ENCODE measurements at regions not wholly inside any gene's neighbourhood (a gene's known extent, or its start where the extent isn't known, plus 50 kb on each side); places are given as distances from the start of the nearest gene placed in this dataset.

DNA sequence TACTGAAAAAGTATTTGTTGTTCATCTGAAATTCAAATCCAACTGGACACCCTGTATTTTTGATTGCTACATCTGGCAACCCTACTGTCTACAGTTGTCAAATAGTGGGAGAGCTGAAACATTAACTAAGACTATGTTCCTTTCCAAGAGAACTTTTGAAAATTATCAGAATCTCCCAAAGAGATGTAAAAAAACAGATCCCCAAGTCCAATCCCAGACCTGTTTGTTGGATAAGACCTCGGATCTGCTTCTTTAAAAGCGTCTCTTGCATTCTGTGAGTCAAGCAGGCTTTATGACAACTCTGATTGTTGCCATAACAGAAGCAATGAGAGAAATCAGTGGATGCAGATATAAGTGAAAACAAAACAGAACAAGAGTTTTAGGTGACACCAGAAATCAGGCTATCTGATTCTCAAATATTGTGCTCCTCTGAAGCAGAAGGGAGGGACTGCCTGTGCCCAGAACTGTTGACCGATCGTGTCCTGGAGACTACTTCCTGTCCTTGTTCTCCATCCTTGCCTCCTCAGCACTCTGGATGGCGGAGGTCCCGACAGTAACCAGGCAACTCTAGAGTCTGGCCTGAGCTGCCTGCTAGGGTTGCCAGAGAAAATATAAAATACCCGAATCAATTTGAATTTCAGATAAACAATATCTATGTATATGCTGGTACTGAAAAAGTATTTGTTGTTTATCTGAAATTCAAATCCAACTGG is 853.8 kb downstream of the MAFB start:
- no peak for DNase-seq (ENCODE audit: low read depth in 2 of 2)

DNA sequence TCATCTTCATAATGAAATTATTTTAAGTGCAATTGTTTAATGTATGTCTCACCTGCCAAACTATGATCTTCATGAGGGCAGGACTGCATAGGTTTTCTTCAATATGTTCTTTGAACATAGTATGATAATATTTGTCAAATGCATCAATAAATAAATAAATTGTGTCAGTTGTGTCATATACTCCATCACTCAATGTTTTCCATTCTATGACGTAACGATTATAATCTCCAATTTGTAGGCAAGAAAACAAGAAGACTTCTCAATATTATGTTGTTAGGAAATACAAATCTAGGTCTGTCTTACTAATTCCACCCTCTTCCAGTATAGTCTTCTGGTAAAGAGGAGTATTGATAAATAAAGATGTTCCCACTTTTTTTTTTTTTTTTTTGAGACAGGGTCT is 858.1 kb downstream of the MAFB start:
- DNase-seq (ENCODE audit: low read depth in 2 of 2), result no peak

DNA sequence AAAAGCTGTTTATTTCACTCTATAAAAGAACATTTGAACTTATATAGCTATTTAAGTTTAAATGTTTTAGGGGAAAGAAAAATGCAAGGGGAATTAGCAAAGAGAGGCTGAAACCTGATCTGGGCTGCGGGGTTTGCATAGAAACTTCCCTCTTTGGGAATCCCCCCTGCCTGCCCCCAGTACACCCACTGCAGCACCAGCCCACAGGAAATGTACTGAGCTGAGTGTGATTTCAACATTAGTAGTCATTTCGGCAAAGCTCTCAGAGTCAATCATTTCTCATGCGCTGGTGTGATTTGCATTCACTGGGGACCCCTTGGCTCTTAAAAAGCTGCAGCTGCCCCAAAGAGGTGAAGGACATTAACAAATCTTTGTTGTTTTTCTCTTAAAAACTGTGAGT is 859.4 kb downstream of the MAFB start:
- DNase-seq (ENCODE audit: low read depth in 2 of 2), result no peak

DNA sequence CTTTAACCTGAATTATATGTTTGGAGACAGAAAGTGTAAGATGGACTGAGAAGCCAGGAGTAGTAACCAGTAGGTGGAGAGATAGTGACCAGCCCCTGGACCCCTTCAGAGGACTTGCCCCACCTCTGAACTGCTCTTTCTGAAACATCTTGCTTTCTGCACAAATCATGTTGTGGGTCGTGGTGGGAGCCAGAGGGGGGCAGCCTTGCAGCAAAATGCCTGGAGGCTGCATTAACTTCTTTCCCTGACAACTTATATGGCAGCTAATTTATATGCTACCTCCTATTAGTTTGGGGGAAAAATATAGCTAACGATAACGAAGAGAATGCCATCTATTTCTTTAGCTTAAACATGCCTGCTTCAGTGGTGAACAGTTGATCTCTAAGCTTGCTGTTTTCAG is 859.8 kb downstream of the MAFB start:
- DNase-seq (ENCODE audit: low read depth in 2 of 2), result no peak

DNA sequence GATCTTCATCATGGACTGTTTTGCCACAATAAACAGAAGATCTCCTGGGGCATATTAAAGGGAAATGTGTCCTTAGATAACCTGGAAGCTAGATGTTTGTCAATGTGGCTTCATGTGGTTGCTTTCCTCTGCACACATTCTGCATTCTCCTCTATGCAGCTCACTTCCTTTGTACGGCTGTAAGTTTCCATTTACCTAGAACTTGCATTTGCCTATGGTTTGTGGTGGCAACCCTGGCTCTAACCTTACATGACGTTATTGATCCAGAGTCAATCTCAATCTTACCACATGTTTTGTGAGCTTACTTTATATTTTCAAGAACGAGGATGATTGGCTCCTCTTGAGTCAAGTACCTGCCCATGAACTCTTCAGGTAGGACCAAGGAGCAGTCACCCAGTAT is 863.1 kb downstream of the MAFB start:
- no peak for DNase-seq (ENCODE audit: low read depth in 2 of 2)

DNA sequence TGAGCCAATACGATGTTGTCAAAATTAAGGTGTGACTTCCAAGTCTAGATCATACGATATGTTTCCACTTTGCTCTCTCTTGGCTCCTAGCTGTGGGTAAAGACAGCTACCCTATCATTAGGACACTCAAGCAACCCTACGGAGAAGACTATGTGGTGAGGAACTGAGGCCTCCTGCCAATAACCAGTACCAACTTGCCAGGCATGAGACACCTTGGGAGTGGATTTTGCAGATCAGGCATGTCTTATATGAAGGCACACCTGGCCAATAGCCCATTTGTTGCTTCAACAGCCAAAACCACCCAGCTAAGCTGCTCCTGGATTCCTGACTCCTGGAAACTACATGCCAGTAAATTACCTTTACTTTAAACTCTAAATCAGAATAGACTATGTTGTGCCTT is 863.4 kb downstream of the DHX35 start:
- DNase-seq (ENCODE audit: low read depth in 2 of 2), result no peak

GRCh38 chr20:39823224-39823623 is 861.1 kb downstream of the DHX35 start:
- DNase-seq (ENCODE audit: low read depth in 2 of 2), result no peak

GRCh38 chr20:39822667-39823066 is 860.5 kb downstream of the DHX35 start:
- no peak for DNase-seq (ENCODE audit: low read depth in 2 of 2)

GRCh38 chr20:39813190-39813829 is 851.2 kb downstream of the DHX35 start:
- DNase-seq (ENCODE audit: low read depth in 2 of 2), result no peak

- DNase-seq (ENCODE audit: low read depth in 2 of 2), result no peak
Measured at GRCh38 chr20:39812116-39812515, 850.0 kb downstream of the DHX35 start.

DNA sequence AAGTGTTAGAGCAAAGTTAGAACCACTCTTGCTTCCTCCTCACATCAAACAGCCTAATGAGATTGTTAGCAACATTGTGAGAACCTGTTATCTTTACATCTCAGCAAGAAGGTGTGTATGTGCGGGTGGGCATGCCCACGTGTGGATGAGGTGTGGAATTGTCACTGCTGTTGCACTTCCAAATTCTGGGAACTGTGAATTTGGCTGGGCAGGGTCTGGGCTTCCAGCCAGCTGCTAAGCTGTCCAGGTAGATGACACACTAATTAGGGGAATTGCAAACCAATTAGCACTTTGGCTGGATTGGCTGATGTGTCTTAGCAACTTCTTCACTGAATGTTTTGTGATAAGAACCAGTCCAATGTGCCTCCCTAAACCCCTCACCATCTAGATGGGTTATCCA is 848.2 kb downstream of the DHX35 start:
- no peak for DNase-seq (ENCODE audit: low read depth in 2 of 2)

DNA sequence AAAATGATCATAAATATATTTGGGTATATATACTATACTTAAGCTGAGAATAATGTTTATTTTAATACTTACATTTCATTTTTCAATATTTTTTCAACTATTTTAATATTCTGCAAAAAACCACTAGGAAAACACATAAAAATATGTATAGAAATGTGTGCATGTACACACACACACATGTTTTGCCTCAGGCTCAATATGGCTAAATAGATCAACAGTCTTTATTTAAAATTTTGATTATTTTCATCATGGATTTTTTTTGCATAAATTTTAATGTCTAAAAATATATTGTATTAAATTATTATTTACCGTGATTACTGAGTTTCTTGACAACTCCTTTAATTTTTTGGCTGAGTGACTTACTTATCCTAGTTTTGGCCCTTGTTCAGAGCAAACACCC is 846.5 kb downstream of the DHX35 start:
- DNase-seq (ENCODE audit: low read depth in 2 of 2), result no peak

DNA sequence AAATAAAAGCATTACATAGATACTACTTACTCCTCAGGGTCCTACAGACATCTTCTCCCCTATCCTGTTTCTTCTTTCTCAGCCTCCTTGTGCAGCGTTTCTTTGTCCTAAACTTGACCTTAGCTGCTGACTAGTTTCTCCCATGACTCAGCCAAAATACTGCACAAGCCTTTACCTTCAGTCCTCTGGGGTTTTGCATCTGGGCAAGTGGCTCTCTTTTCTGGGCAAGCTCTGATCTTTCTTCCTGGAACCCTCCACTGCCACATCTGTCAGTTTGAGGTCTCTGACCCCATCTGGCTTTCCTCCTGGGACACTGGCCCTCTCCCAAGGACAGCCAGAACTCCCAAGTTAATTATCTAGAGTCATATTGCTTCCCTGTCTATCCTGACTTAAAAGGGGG is 838.4 kb downstream of the DHX35 start:
- DNase-seq (ENCODE audit: low read depth in 2 of 2), result no peak

- DNase-seq (ENCODE audit: low read depth in 2 of 2), result no peak
Measured at GRCh38 chr20:39800111-39800510, 838.0 kb downstream of the DHX35 start.

DNA sequence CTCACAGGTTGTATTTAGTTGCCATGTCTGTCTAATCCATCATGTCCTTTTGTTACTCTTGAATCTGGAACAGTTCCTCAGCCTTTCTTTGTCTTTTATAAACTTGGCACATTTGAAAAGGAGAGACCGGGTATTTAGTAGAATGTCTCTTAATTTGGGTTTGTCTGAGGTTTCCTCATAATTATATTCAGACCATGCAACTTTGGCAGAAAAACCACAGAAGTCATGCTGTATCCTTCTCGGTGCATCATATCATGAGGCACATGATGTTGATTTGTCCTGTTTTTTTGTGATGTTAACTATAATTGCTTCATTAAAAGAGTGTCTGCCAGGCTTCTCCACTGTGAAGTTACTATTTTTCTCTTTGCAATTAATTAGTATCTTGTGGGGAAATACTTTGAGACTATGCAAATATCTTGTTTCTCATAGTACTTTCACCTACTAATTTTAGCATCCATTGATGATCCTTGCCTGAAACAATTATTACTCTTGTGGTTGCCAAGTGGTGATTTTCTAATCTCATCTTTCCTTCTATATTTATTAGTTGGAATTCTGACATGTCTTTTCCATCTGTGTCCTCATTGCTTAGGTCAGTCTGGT is 837.3 kb downstream of the DHX35 start:
- no peak for DNase-seq (ENCODE audit: low read depth in 2 of 2)

DNA sequence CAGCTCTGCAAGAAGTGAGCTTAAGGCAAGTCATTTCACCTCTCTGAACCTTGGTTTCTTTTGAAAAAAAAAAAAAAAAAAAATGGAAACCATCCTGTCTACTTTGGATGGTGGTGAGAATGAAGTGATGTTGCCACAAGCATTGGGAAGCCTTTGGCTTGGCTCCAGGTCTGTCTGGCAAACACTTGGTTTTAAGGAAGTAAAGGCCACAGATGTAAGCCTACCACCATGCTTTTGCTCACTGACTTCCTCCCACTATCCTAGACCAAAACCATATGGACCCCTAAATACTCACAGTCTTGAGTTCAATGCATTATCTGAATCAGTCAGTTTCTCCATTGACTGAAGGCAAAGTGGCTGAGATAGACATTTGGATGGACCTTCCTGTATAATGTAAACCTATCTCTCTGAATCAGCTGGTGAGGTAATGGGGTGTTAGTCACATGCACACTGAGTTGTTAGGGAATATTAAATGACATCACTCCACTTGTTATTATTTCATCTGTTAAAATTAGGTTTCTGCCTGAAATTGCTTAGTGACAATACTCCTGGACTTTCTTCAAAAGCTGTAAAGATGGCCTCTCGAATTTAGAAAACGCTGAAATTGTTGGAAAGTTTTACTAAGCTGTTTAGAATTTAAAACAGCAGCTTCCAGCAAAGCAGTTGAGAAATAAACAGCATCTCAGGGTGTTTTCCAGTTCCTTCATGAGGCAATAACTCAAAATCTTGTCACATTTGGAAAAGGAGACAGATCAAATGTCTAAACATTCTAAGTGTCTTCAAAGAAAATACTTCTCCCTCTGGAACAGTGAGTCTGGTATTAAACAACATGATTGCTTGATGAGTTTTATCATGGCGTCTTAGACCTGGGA is 833.5 kb downstream of the DHX35 start:
- no peak for DNase-seq (ENCODE audit: low read depth in 2 of 2)

GRCh38 chr20:39792334-39792733 is 830.2 kb downstream of the DHX35 start:
- DNase-seq (ENCODE audit: low read depth in 2 of 2), result no peak

DNA sequence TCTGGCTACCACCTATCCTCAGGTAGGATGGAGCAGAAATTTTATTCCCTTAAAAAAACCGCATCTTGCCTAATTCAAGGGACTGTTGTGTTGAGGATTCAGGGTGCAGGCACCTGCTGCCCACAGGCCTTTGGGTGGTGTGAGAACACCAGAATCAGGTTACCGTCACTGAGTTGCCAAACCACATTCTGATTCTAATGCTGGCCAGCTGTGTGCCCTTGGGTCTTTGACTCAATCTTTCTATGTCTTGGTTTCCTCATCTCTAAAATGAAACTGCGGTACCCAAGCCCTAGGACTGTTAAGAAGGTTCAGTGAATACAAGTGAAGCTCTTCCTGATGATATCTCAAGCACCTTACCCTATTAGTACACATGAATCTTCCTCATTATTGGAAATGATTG is 827.3 kb downstream of the DHX35 start:
- no peak for DNase-seq (ENCODE audit: low read depth in 2 of 2)

DNA sequence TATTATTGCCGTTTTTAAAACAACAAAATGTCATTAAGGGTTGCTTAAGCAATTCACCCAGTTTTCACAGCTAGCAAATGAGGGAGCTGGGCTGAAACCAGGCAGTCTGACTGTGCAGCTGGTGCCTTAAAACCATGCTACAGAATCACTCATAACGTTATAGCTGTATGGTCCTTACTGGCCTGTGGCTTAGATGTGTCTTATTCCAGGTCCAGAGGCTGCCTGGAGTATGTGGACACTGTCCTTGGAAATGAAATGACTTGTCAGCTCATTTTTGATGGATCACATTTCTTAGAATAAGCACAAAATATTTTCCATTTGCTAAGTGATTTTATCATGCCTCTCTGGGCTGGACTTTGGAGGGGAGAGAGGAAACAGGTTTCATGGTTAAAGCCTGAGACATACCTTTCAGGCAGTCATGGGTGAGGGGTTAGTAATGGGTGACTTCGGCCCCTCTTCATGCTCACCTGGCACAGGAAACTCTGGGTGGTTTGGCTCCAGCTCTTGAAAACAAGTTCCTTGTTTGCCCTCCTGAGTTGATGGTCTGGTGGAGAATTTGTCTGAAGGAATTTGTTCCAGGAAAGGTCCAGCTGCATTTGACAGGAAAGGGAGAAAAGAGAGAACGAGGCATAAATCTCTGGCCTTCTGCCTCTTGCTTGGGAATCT is 823.2 kb downstream of the DHX35 start:
- DNase-seq (ENCODE audit: low read depth in 2 of 2), result no peak

DNA sequence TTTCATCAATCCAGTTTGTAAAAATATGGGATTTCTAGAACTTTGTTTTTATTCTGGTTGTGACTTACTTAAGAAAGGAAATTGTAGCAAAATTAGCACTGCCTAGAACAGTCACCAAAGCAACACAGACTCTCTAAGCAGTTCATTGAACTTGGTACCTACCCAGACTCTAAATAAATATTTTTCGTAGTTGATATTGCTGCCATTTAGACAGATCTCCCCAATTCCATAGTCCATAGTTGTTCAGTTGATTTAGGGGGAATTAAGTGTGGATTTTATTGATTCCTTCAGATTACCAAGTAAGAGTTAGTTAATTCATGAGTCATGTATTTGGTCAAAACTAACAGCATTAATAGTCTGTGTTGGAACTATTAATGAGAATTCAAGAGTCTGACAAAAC is 822.5 kb downstream of the DHX35 start:
- no peak for DNase-seq (ENCODE audit: low read depth in 2 of 2)

GRCh38 chr20:39778847-39779604 is 816.9 kb downstream of the DHX35 start:
- DNase-seq (ENCODE audit: low read depth in 2 of 2), result no peak

Measured in stimulated activated CD4-positive, alpha-beta T cell treated with anti-CD3 and anti-CD28 coated beads, Interleukin-1b, Interleukin-23, amount 100 ng/mL, for 4 hours (primary cell).